Lower leg skin (tissue), 4 donors: ENCODE measurements at regions not wholly inside any gene's neighbourhood (a gene's known extent, or its start where the extent isn't known, plus 50 kb on each side); places are given as distances from the start of the nearest gene placed in this dataset.

Source experiments
- DNase-seq, 2 donors: peaks; one replicate each; pipeline ENCODE4 v3.0.0-alpha.2; 2019; ENCODE audit warnings: low spot score in 2 of 2
- H3K4me3 ChIP-seq: fragments of 200-600 bp; sonication (generic); 2 replicates; pipeline ENCODE4 v1.5.1; 2017; ENCODE audit warnings: mild to moderate bottlenecking, low read depth; ENCODE audit not compliant: poor library complexity, severe bottlenecking
- CTCF ChIP-seq, 3 donors: fragments of 450-650 bp; IDR thresholded peaks; one replicate each; pipeline ENCODE4 v1.5.1; 2016; ENCODE audit warnings: antibody characterized with exemption in 3 of 3, mild to moderate bottlenecking in 3 of 3, moderate library complexity in 2 of 3
- POLR2A ChIP-seq, 2 donors: fragments of 450-650 bp; IDR thresholded peaks; one replicate each; pipeline ENCODE4 v1.6.1; 2016 to 2017; ENCODE audit warnings: antibody characterized with exemption in 2 of 2, mild to moderate bottlenecking in 1 of 2, moderate library complexity in 1 of 2
- WGBS, 2 donors: methylation state at CpG; one replicate each; pipeline ENCODE4 v1.1.5; 2018; 5-methylcytosine and 5-hydroxymethylcytosine counted together
- intact Hi-C: fragments of 100-400 bp; cut with DNase I; formaldehyde crosslinking; loops from one replicate; pipeline ENCODE4 v1.15.0; 2023; ENCODE audit warnings: low total_unique reads

DNA sequence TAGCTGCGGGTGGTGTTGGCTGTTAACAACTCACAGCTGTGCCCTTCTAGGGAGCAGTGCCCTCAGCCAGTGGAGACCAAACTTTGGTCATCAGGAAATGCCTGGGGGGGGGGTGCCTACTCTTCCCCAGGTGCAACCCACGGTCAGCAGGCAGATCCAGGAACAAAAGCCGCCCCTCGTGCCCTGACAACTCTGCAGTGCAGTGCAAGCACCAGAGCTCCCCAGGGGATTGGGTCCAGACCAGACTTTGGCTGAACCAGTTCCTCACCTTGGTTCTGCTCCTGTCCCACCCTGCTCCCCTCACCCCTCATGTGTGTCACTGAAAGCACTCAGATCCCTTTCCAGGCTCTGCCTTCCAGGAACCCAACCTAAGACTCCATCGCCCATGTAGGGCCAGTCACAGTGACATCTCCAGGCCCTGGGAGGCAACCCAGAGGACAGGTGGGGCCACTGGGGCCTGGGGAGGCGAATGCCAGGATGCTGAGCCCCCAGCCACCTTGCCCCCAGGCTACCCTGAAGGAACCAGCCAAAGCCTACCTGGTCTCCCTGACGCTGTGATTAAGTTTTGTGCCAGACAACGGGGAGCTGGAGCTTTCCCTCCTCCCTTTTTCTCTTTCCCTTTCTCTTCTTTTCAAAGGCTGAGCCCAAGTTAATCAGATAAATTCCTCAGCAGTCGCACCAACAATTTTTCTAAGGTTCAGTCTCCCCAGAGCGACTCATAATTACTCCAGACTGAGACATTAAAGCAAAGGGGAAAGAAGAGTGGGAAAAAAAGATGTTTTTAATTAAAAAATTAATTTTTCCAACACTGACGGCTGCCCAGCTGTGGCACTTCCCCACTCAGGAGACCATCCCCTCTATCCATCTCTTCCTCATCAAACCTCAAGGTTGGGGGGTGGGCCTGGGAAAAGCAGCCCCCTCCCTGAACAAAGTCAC lies 207.5 kb upstream of the LINGO1 start:
- no peak for TF ChIP-seq CTCF (IDR thresholded peaks at IDR 0.05)
- no peak for TF ChIP-seq POLR2A (IDR thresholded peaks at IDR 0.05)
- no peak for DNase-seq
- 51 to 58% methylated on average over 11 of the region's 11 CpGs for WGBS, 2 donors
- intact Hi-C loops = no loop called here
- H3K4me3 ChIP-seq = no peak overlapping the region

- no peak for DNase-seq
- no peak overlapping the region for H3K4me3 ChIP-seq
- WGBS, 2 donors = 90% methylated on average over 8 of the region's 8 CpGs
- TF ChIP-seq POLR2A (IDR thresholded peaks at IDR 0.05) = no peak
- intact Hi-C loops = no loop called here
Observed at GRCh38 chr15:77839456-77839855, 206.7 kb upstream of the LINGO1 start.

GRCh38 chr15:77838595-77838994 lies 205.9 kb upstream of the LINGO1 start:
- no peak for DNase-seq
- 96 to 100% methylated on average over 3 to 4 of the region's 4 CpGs for WGBS, 2 donors
- TF ChIP-seq CTCF (IDR thresholded peaks at IDR 0.05) (no peak), POLR2A (IDR thresholded peaks at IDR 0.05) (no peak)
- no peak overlapping the region for H3K4me3 ChIP-seq
- intact Hi-C loops = no loop called here

GRCh38 chr15:77838061-77838460 lies 205.3 kb upstream of the LINGO1 start:
- WGBS, 2 donors = 78 to 80% methylated on average over 9 of the region's 10 CpGs

DNA sequence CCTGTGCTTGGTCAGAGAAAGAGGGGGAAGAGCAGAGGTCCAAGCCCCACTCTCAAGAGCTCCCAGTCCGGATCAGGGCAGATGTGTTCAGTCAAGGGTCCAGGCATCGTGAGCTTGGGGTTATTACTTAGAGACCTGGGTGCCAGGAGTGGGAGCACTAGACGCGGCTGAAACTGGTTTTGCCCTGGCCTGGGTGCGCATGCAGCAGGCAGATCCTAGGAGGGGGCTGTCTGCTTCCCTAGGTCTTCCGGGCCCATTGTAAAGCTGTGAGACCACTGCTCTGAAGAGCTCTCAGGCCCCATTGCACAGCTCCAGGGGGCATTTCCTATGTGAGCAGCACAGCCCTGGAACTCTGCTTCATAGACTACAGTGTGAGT lies 204.9 kb upstream of the LINGO1 start:
- H3K4me3 ChIP-seq = no peak overlapping the region
- WGBS, 2 donors = 80 to 88% methylated on average over 6 of the region's 6 CpGs
- DNase-seq = no peak
- TF ChIP-seq POLR2A (IDR thresholded peaks at IDR 0.05) (no peak), CTCF (IDR thresholded peaks at IDR 0.05) (no peak)
- intact Hi-C loops = no loop called here

More at GRCh38 chr15:77838061-77838460, 205.3 kb upstream of the LINGO1 start:
- H3K4me3 ChIP-seq = no peak overlapping the region
- intact Hi-C loops = no loop called here
- TF ChIP-seq CTCF (IDR thresholded peaks at IDR 0.05) (no peak), POLR2A (IDR thresholded peaks at IDR 0.05) (no peak)
- DNase-seq = no peak

DNA sequence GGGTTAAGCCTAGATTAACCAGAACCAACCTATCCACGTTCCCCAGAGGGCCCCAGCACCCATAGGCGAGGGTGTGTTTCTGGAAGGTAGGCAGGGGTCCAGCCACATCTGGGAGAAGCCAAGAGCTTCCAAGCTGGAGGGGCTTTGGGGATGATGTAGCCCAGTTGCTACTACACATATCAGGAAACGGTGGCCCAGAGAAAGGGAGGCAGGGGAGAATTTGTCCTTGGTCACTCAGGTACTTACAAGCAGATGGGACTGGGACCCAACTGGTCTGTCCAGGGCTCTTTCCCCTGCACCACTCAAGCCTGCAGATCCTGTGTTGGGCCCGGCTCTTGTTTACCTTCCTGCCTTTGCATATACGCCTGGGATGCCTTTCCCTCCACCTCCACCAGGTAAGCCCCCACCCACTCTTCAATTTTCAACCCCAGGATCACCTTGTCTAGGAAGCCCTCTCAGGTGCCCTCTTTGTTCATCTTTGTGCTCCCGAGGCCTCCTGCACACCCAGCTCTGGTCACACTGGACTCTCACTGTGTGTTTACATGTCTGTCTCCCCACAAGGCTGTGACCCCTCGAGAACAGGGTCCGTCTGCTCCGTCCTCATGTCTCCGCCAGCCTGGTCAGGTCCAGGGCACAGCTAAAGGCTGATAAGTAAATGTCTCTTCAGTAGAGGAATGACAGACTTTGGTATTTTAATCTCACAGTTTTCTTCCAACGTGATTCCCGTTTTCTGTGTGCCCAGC lies 204.4 kb upstream of the LINGO1 start:
- WGBS, 2 donors = 72 to 73% methylated on average over 12 of the region's 12 CpGs
- intact Hi-C loops = no loop called here
- H3K4me3 ChIP-seq = no peak overlapping the region
- TF ChIP-seq CTCF (IDR thresholded peaks at IDR 0.05) (no peak), POLR2A (IDR thresholded peaks at IDR 0.05) (no peak)
- no peak for DNase-seq
